ENCODE measurements at regions not wholly inside any gene's neighbourhood (a gene's known extent, or its start where the extent isn't known, plus 50 kb on each side); places are given as distances from the start of the nearest gene placed in this dataset.

DNA sequence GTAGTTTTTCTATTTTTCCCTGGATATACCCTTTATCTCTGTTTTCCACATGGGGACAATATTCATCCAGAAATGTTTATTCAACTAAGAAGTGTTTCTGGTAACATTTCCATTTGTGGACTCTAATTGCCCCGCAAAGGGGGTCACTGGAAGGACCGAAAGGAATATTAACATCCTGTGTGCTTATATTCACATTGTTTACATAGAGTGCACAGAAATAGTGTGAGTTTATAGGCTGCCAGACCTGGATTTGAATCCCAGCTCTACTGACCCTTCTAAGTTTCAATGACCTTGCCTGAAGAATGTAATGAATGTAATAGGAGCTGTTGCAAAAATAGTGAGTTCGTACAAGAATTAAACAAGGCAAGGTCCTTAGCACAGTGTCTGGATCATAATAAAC lies 152.9 kb upstream of the NCKAP5 start:
- peaks cover 0 to 2% of the 10 kb centered on the region in 2 donors for H3K4me1 ChIP-seq (ENCODE audit: control insufficient read depth in 2 of 2, insufficient read depth in 2 of 2, low read length in 2 of 2)
- H3K9me3 ChIP-seq (ENCODE audit: control insufficient read depth in 2 of 2, insufficient read depth in 1 of 2, low read length in 1 of 2), result no peaks in the 10 kb centered on the region
- H3K36me3 ChIP-seq (ENCODE audit: control insufficient read depth in 2 of 2, insufficient read depth in 2 of 2, low read length in 1 of 2), result no peaks in the 10 kb centered on the region
- 95% methylated on average over 3 of the region's 3 CpGs for WGBS
- H3K27ac ChIP-seq (ENCODE audit: low read depth in 1 of 2, low read length in 1 of 2), result no peak overlapping the region
- no peaks in the 10 kb centered on the region for H3K27me3 ChIP-seq (ENCODE audit: control insufficient read depth in 2 of 2, insufficient read depth in 1 of 2, low read length in 1 of 2)
- no peak overlapping the region for H3K4me3 ChIP-seq (ENCODE audit: low read length in 2 of 2)
- no peak for DNase-seq (ENCODE audit: low read depth in 6 of 9, low spot score in 9 of 9)

DNA sequence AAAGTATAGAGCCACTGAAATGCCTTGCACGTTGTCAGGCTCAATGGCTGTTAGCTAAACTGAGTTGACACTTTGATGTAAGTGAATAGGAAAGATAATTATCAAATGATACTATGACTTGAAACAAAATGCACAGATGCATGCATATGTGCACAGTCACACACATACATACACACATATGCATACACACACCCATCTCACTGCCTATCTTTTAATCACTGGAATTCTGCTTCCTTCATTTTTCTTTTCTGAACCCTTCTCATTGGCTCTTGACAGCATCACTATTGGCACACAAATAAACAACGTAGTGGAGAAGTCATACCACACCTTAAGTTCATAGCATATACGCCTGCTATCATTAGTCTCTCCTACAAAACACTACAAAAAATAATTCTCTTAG lies 154.9 kb upstream of the NCKAP5 start:
- no peaks in the 10 kb centered on the region for H3K9me3 ChIP-seq (ENCODE audit: control insufficient read depth in 2 of 2, insufficient read depth in 1 of 2, low read length in 1 of 2)
- H3K27me3 ChIP-seq (ENCODE audit: control insufficient read depth in 2 of 2, insufficient read depth in 1 of 2, low read length in 1 of 2), result no peaks in the 10 kb centered on the region
- H3K27ac ChIP-seq (ENCODE audit: low read depth in 1 of 2, low read length in 1 of 2), result no peak overlapping the region
- WGBS, result 94% methylated on average over 3 of the region's 3 CpGs
- no peak overlapping the region for H3K4me3 ChIP-seq (ENCODE audit: low read length in 2 of 2)
- H3K36me3 ChIP-seq (ENCODE audit: control insufficient read depth in 2 of 2, insufficient read depth in 2 of 2, low read length in 1 of 2), result no peaks in the 10 kb centered on the region
- no peak for DNase-seq (ENCODE audit: low read depth in 6 of 9, low spot score in 9 of 9)
- H3K4me1 ChIP-seq (ENCODE audit: control insufficient read depth in 2 of 2, insufficient read depth in 2 of 2, low read length in 2 of 2), result peaks cover 0 to 2% of the 10 kb centered on the region in 2 donors

GRCh38 chr2:133726973-133727372 lies 158.7 kb upstream of the NCKAP5 start:
- WGBS, result 77% methylated on average over 5 of the region's 5 CpGs
- H3K36me3 ChIP-seq (ENCODE audit: control insufficient read depth in 2 of 2, insufficient read depth in 2 of 2, low read length in 1 of 2), result no peaks in the 10 kb centered on the region
- H3K27me3 ChIP-seq (ENCODE audit: control insufficient read depth in 2 of 2, insufficient read depth in 1 of 2, low read length in 1 of 2), result no peaks in the 10 kb centered on the region
- DNase-seq (ENCODE audit: low read depth in 6 of 9, low spot score in 9 of 9), result no peak
- peak overlapping the region in 1 of 2 donors; percentile 26 for H3K27ac ChIP-seq (ENCODE audit: low read depth in 1 of 2, low read length in 1 of 2)
- H3K4me1 ChIP-seq (ENCODE audit: control insufficient read depth in 2 of 2, insufficient read depth in 2 of 2, low read length in 2 of 2), result no peaks in the 10 kb centered on the region
- no peaks in the 10 kb centered on the region for H3K9me3 ChIP-seq (ENCODE audit: control insufficient read depth in 2 of 2, insufficient read depth in 1 of 2, low read length in 1 of 2)
- no peak overlapping the region for H3K4me3 ChIP-seq (ENCODE audit: low read length in 2 of 2)

- no peak overlapping the region for H3K4me3 ChIP-seq (ENCODE audit: low read length in 2 of 2)
- no peaks in the 10 kb centered on the region for H3K27me3 ChIP-seq (ENCODE audit: control insufficient read depth in 2 of 2, insufficient read depth in 1 of 2, low read length in 1 of 2)
- H3K4me1 ChIP-seq (ENCODE audit: control insufficient read depth in 2 of 2, insufficient read depth in 2 of 2, low read length in 2 of 2), result no peaks in the 10 kb centered on the region
- H3K9me3 ChIP-seq (ENCODE audit: control insufficient read depth in 2 of 2, insufficient read depth in 1 of 2, low read length in 1 of 2), result no peaks in the 10 kb centered on the region
- no peak for DNase-seq (ENCODE audit: low read depth in 6 of 9, low spot score in 9 of 9)
- H3K27ac ChIP-seq (ENCODE audit: low read depth in 1 of 2, low read length in 1 of 2), result no peak overlapping the region
- WGBS, result 98% methylated on average over 2 of the region's 2 CpGs
- no peaks in the 10 kb centered on the region for H3K36me3 ChIP-seq (ENCODE audit: control insufficient read depth in 2 of 2, insufficient read depth in 2 of 2, low read length in 1 of 2)
Observed at GRCh38 chr2:133732059-133732458, 163.8 kb upstream of the NCKAP5 start.

DNA sequence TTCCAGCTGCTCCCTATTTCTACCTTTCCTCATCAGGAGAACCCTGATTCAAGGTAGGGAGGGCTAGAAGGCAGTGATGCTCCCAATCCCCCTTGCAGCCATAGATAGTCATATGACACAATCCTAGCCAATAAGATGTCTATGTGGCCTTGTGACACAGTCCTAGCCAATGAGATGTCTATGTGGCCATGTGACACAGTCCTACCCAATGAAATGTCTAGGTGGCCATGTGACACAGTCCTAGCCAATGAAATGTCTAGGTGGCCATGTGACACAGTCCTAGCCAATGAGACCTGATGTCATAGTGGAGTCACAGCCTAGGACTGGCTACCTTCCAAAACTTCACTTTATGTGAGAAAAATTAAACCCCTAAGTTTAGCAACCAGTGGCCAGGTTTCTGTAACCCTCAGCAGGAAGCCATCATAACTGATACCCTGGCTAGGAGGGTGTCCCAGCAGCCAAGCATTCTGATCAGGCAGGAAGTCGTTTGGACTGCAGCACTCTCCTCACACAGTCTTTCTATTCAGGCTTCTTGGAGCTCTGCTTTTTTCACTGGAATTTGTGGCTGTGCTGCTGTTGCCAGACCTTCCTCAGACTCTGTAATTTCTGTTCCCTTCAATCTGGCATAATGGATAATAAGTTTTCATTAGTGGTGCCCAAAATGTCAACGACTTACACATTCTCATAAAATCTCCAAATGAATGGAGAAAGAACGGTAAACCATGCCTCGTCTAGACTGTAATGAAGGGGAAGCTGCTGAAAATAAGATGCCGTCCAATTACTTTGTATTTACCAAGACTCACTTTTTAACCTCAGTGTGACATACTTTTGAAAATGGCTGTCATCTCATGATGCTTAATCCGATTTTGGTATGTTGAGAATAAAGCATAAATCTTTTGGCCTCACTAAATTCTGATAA lies 165.0 kb upstream of the NCKAP5 start:
- WGBS, result 89% methylated on average over 6 of the region's 6 CpGs
- H3K9me3 ChIP-seq (ENCODE audit: control insufficient read depth in 2 of 2, insufficient read depth in 1 of 2, low read length in 1 of 2), result no peaks in the 10 kb centered on the region
- no peaks in the 10 kb centered on the region for H3K27me3 ChIP-seq (ENCODE audit: control insufficient read depth in 2 of 2, insufficient read depth in 1 of 2, low read length in 1 of 2)
- no peaks in the 10 kb centered on the region for H3K4me1 ChIP-seq (ENCODE audit: control insufficient read depth in 2 of 2, insufficient read depth in 2 of 2, low read length in 2 of 2)
- no peak overlapping the region for H3K27ac ChIP-seq (ENCODE audit: low read depth in 1 of 2, low read length in 1 of 2)
- no peak for DNase-seq (ENCODE audit: low read depth in 6 of 9, low spot score in 9 of 9)
- H3K4me3 ChIP-seq (ENCODE audit: low read length in 2 of 2), result no peak overlapping the region
- H3K36me3 ChIP-seq (ENCODE audit: control insufficient read depth in 2 of 2, insufficient read depth in 2 of 2, low read length in 1 of 2), result no peaks in the 10 kb centered on the region

- DNase-seq (ENCODE audit: low read depth in 6 of 9, low spot score in 9 of 9), result no peak
- no peaks in the 10 kb centered on the region for H3K36me3 ChIP-seq (ENCODE audit: control insufficient read depth in 2 of 2, insufficient read depth in 2 of 2, low read length in 1 of 2)
- no peak overlapping the region for H3K27ac ChIP-seq (ENCODE audit: low read depth in 1 of 2, low read length in 1 of 2)
- H3K9me3 ChIP-seq (ENCODE audit: control insufficient read depth in 2 of 2, insufficient read depth in 1 of 2, low read length in 1 of 2), result no peaks in the 10 kb centered on the region
- no peaks in the 10 kb centered on the region for H3K27me3 ChIP-seq (ENCODE audit: control insufficient read depth in 2 of 2, insufficient read depth in 1 of 2, low read length in 1 of 2)
- no peaks in the 10 kb centered on the region for H3K4me1 ChIP-seq (ENCODE audit: control insufficient read depth in 2 of 2, insufficient read depth in 2 of 2, low read length in 2 of 2)
- WGBS, result 89% methylated on average over 2 of the region's 2 CpGs
- no peak overlapping the region for H3K4me3 ChIP-seq (ENCODE audit: low read length in 2 of 2)
Observed at GRCh38 chr2:133733901-133734255, 165.6 kb upstream of the NCKAP5 start.

DNA sequence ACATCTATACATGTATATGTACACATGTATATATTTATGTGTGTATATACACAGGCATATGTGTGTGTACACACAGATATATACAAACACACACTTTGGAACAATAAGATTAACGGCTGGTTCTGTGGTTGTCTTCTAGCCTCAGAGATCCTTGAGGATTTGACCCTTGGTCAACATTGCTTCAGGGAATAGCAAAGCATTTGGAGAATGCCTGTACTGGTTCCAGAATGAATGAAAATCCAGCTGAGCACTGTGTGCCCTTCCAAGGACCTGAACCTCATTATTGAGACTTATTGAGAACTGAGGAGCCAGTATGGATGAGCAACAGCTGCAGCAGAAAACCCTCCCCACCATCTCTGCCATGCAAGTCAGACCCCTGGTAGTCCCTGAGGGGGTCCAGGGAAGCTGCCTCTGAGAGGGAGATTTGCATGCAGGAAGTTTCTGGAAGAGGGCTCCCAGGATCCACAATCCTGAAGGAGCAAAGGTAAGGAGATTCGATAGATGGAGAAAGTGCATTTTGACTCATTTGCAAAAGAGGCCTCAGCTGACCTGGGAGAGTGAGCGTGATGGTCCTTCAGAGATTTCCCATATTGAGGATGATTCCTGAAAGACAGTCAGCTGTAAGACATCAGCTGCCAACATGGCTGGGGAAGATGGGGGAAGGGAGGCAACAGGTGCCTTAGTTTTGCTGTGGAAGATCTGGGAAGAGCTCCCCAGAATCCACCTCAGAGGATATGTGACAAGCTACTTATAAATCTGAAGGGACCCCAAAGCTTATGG lies 166.6 kb upstream of the NCKAP5 start:
- WGBS, result 95% methylated on average over 3 of the region's 3 CpGs
- H3K4me1 ChIP-seq (ENCODE audit: control insufficient read depth in 2 of 2, insufficient read depth in 2 of 2, low read length in 2 of 2), result no peaks in the 10 kb centered on the region
- H3K27ac ChIP-seq (ENCODE audit: low read depth in 1 of 2, low read length in 1 of 2), result no peak overlapping the region
- no peak overlapping the region for H3K4me3 ChIP-seq (ENCODE audit: low read length in 2 of 2)
- H3K36me3 ChIP-seq (ENCODE audit: control insufficient read depth in 2 of 2, insufficient read depth in 2 of 2, low read length in 1 of 2), result no peaks in the 10 kb centered on the region
- no peaks in the 10 kb centered on the region for H3K9me3 ChIP-seq (ENCODE audit: control insufficient read depth in 2 of 2, insufficient read depth in 1 of 2, low read length in 1 of 2)
- no peak for DNase-seq (ENCODE audit: low read depth in 6 of 9, low spot score in 9 of 9)
- H3K27me3 ChIP-seq (ENCODE audit: control insufficient read depth in 2 of 2, insufficient read depth in 1 of 2, low read length in 1 of 2), result no peaks in the 10 kb centered on the region

DNA sequence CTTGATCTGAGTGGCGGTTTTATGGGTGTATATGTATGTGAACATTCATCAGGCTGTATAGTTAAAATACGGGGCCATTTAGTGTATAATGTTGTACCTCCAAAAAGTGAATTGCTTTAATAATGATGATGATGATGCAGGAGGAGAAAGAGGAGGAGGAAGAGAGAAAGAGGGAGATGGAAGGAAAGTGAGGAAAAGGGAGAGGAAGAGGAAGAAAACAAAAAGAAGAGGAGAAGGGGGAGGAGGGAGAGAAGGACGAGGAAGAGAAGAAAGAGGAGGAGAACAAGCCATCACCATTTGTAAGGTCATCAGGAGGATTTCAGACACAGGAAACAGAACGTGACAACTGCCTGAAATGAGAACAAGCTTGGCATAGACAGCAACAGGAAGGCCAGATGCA lies 168.4 kb upstream of the NCKAP5 start:
- Histone ChIP-seq H3K36me3 (ENCODE audit: control insufficient read depth in 2 of 2, insufficient read depth in 2 of 2, low read length in 1 of 2) (no peaks in the 10 kb centered on the region), H3K27ac (ENCODE audit: low read depth in 1 of 2, low read length in 1 of 2) (no peak overlapping the region), H3K4me3 (ENCODE audit: low read length in 2 of 2) (no peak overlapping the region), H3K27me3 (ENCODE audit: control insufficient read depth in 2 of 2, insufficient read depth in 1 of 2, low read length in 1 of 2) (no peaks in the 10 kb centered on the region), H3K9me3 (ENCODE audit: control insufficient read depth in 2 of 2, insufficient read depth in 1 of 2, low read length in 1 of 2) (no peaks in the 10 kb centered on the region), H3K4me1 (ENCODE audit: control insufficient read depth in 2 of 2, insufficient read depth in 2 of 2, low read length in 2 of 2) (no peaks in the 10 kb centered on the region)
- no peak for DNase-seq (ENCODE audit: low read depth in 6 of 9, low spot score in 9 of 9)
- 61% methylated on average over 4 of the region's 4 CpGs for WGBS

DNA sequence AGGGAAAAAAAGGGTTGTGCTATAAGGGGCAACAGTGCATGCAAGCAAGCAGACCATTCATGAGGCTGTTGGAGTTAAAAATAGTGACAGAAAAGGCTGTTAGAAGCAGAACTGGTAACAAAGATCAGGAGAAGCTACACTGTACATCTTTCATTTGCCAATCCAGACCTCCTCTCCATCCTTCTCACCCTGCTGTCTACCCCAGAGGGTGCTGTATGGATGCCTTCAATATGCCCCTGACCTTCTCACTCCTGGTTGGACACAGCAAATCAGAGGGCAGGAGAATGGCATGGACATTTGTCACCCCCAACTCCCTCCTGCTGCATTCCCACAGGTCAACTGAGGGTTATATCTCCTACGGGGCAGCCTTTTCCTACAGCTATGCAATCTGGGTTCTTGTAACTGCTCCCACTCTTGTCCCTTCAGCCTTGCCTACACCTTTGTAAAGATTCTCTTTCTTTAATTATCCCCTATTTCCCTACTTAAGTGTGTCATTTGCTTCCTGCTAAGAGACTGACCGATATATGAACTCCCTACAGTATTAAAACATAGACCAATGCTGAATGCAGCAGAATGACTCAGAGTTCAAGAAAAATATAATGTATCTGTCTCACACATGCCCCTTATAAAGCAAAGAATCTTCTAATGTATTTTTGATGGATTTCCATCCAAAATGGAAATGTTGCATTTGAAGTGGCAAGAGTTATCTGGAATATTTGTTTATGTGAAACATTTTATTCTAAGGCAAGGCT lies 169.2 kb upstream of the NCKAP5 start:
- no peak for DNase-seq (ENCODE audit: low read depth in 6 of 9, low spot score in 9 of 9)
- no peaks in the 10 kb centered on the region for H3K36me3 ChIP-seq (ENCODE audit: control insufficient read depth in 2 of 2, insufficient read depth in 2 of 2, low read length in 1 of 2)
- H3K4me1 ChIP-seq (ENCODE audit: control insufficient read depth in 2 of 2, insufficient read depth in 2 of 2, low read length in 2 of 2), result no peaks in the 10 kb centered on the region
- H3K27ac ChIP-seq (ENCODE audit: low read depth in 1 of 2, low read length in 1 of 2), result no peak overlapping the region
- no peaks in the 10 kb centered on the region for H3K27me3 ChIP-seq (ENCODE audit: control insufficient read depth in 2 of 2, insufficient read depth in 1 of 2, low read length in 1 of 2)
- 86% methylated on average over 2 of the region's 2 CpGs for WGBS
- H3K9me3 ChIP-seq (ENCODE audit: control insufficient read depth in 2 of 2, insufficient read depth in 1 of 2, low read length in 1 of 2), result no peaks in the 10 kb centered on the region
- no peak overlapping the region for H3K4me3 ChIP-seq (ENCODE audit: low read length in 2 of 2)
